Upper lobe of right lung (tissue), 1 donor: ENCODE measurements at regions not wholly inside any gene's neighbourhood (a gene's known extent, or its start where the extent isn't known, plus 50 kb on each side); places are given as distances from the start of the nearest gene placed in this dataset.

Experiments
- ATAC-seq: fragments of 200-7000 bp; cut with Tn5 transposase; one replicate; pipeline ENCODE4 v1.9.1; 2020; ENCODE audit warnings: mild to moderate bottlenecking, moderate library complexity
- DNase-seq: peaks from one replicate; pipeline ENCODE4 v3.0.0-alpha.2; 2020
- H3K27ac ChIP-seq: fragments of 200-600 bp; one replicate; pipeline ENCODE4 v1.8.0; 2022
- H3K27me3 ChIP-seq: fragments of 200-600 bp; one replicate; pipeline ENCODE4 v1.8.0; 2022; ENCODE audit warnings: mild to moderate bottlenecking
- H3K36me3 ChIP-seq: fragments of 200-600 bp; one replicate; pipeline ENCODE4 v1.8.0; 2022
- H3K4me1 ChIP-seq: fragments of 200-600 bp; one replicate; pipeline ENCODE4 v1.8.0; 2022
- H3K4me3 ChIP-seq: fragments of 200-600 bp; one replicate; pipeline ENCODE4 v1.8.0; 2022; ENCODE audit warnings: mild to moderate bottlenecking
- H3K9me3 ChIP-seq: fragments of 200-600 bp; one replicate; pipeline ENCODE4 v1.8.0; 2022
- intact Hi-C: fragments of 100-400 bp; cut with DNase I; formaldehyde crosslinking; loops from one replicate; pipeline ENCODE4 v1.11.0; 2022
- TF ChIP-seq, protein P1 (sequence below): fragments of 200-600 bp; IDR thresholded peaks from one replicate; pipeline ENCODE4 v1.8.0; 2022; ENCODE audit warnings: antibody characterized with exemption
- donor health status: DM: no; HTN: yes; CAD: no; lungs with severe emphysema.

DNA sequence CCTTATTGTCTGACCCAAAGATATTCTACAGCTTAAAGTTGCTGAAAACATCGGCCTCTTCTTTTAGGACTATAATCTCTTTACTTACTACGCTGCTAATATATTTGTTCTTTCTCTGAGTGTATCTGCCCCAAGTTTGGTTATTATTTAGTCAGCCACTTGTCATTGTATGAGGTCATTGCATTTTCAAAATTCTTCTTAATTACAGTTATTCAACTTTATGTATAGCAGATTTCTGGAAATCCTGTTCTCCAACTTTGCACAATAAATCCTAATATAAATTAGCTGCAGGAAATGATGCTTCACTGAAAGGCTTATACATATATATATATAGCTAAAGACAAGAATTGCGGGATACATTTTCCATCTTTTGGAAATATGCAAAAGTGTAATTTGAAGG is 88.5 kb upstream of the HIVEP1 start:
- Histone ChIP-seq H3K27ac (no peak overlapping the region), H3K4me1 (no peaks in the 10 kb centered on the region), H3K36me3 (no peaks in the 10 kb centered on the region), H3K27me3 (no peaks in the 10 kb centered on the region), H3K9me3 (no peaks in the 10 kb centered on the region), H3K4me3 (no peak overlapping the region)
- intact Hi-C loops, result no loop called here
- TF ChIP-seq, protein P1, sequence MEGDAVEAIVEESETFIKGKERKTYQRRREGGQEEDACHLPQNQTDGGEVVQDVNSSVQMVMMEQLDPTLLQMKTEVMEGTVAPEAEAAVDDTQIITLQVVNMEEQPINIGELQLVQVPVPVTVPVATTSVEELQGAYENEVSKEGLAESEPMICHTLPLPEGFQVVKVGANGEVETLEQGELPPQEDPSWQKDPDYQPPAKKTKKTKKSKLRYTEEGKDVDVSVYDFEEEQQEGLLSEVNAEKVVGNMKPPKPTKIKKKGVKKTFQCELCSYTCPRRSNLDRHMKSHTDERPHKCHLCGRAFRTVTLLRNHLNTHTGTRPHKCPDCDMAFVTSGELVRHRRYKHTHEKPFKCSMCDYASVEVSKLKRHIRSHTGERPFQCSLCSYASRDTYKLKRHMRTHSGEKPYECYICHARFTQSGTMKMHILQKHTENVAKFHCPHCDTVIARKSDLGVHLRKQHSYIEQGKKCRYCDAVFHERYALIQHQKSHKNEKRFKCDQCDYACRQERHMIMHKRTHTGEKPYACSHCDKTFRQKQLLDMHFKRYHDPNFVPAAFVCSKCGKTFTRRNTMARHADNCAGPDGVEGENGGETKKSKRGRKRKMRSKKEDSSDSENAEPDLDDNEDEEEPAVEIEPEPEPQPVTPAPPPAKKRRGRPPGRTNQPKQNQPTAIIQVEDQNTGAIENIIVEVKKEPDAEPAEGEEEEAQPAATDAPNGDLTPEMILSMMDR, result no peak
- no peak for ATAC-seq
- no peak for DNase-seq

- H3K4me3 ChIP-seq, result no peak overlapping the region
- no peaks in the 10 kb centered on the region for H3K27me3 ChIP-seq
- TF ChIP-seq, protein P1, result no peak
- no peaks in the 10 kb centered on the region for H3K36me3 ChIP-seq
- no peak overlapping the region for H3K27ac ChIP-seq
- H3K9me3 ChIP-seq, result no peaks in the 10 kb centered on the region
- ATAC-seq (no peak), DNase-seq (no peak)
- no peaks in the 10 kb centered on the region for H3K4me1 ChIP-seq
- intact Hi-C loops, result no loop called here
Observed at GRCh38 chr6:11922901-11923300, 89.2 kb upstream of the HIVEP1 start.

- H3K36me3 ChIP-seq, result no peaks in the 10 kb centered on the region
- H3K4me3 ChIP-seq, result no peak overlapping the region
- H3K27me3 ChIP-seq, result no peaks in the 10 kb centered on the region
- TF ChIP-seq, protein P1, result no peak
- ATAC-seq (no peak), DNase-seq (no peak)
- intact Hi-C loops, result no loop called here
- H3K9me3 ChIP-seq, result no peaks in the 10 kb centered on the region
- H3K4me1 ChIP-seq, result no peaks in the 10 kb centered on the region
- H3K27ac ChIP-seq, result no peak overlapping the region
Observed at GRCh38 chr6:11921751-11922150, 90.4 kb upstream of the HIVEP1 start.

DNA sequence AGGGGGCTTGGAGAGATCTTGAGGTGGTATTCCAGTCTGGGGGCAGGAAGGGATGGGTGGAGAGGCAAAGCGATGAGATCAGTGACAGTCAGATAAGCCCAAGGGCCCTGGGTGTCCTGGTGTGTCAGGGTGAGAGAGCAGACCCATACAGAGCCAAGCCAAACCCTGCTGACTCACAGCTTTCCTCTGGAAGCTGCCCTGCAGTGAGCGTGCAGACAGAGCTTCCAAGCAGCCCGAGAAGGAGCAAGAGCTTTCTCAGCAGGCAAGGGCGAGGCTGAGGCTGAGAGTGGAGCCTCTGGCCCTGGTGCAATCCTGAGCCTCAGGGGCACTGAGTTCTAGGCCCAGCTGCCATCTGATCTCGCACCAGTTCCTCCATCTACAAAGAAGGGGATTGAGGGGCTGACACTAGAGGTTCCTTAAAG is 91.1 kb upstream of the HIVEP1 start:
- H3K27me3 ChIP-seq, result no peaks in the 10 kb centered on the region
- no peaks in the 10 kb centered on the region for H3K9me3 ChIP-seq
- no peaks in the 10 kb centered on the region for H3K36me3 ChIP-seq
- no peak for DNase-seq
- no peak overlapping the region for H3K4me3 ChIP-seq
- ATAC-seq, result peak; percentile 48
- H3K4me1 ChIP-seq, result no peaks in the 10 kb centered on the region
- intact Hi-C loops, result no loop called here
- no peak overlapping the region for H3K27ac ChIP-seq
- TF ChIP-seq, protein P1, result no peak

DNA sequence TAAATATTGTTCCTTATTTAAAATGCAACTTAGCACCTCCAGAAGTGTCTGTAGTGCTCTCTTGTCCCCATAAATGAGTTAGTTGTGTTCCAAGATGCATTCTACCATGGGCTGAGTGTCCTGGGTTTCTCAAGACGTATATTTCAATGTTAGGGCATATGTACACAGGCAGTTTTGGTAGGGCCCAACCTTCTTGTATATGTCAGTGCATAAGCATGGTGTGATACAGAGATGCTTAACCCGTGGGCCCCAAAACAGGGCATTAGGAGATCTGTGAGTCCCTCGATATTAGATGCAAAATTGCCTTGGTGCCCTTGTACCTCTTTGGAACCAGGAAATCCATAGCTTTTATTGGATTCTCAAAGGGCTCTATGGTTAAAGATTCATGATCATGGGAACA is 91.5 kb upstream of the HIVEP1 start:
- TF ChIP-seq, protein P1, result no peak
- Histone ChIP-seq H3K27ac (no peak overlapping the region), H3K4me3 (no peak overlapping the region), H3K9me3 (no peaks in the 10 kb centered on the region), H3K36me3 (no peaks in the 10 kb centered on the region), H3K4me1 (no peaks in the 10 kb centered on the region), H3K27me3 (no peaks in the 10 kb centered on the region)
- intact Hi-C loops, result no loop called here
- DNase-seq (no peak), ATAC-seq (no peak)

- ATAC-seq (no peak), DNase-seq (no peak)
- H3K36me3 ChIP-seq, result no peaks in the 10 kb centered on the region
- no peaks in the 10 kb centered on the region for H3K27me3 ChIP-seq
- no peaks in the 10 kb centered on the region for H3K9me3 ChIP-seq
- H3K4me1 ChIP-seq, result no peaks in the 10 kb centered on the region
- intact Hi-C loops, result no loop called here
- TF ChIP-seq, protein P1, result no peak
- H3K4me3 ChIP-seq, result no peak overlapping the region
- H3K27ac ChIP-seq, result no peak overlapping the region
Observed at GRCh38 chr6:11919771-11920440, 92.2 kb upstream of the HIVEP1 start.
